CD4-positive, alpha-beta T cell (primary cell): ENCODE measurements at regions not wholly inside any gene's neighbourhood (a gene's known extent, or its start where the extent isn't known, plus 50 kb on each side); places are given as distances from the start of the nearest gene placed in this dataset.
"Not testable (repeated sequence)": the region's sequence is repeated elsewhere in the genome, so short reads cannot be mapped to it uniquely, and the experiment has no call there.

Experiments used
- ATAC-seq: fragments of 200-7000 bp; cut with Tn5 transposase; one replicate; pipeline ENCODE4 v1.10.0; 2022; ENCODE audit warnings: mild to moderate bottlenecking; ENCODE audit not compliant: poor library complexity
- CTCF ChIA-PET: fragments of 350-600 bp; sonication (Branson Sonifier 250); formaldehyde crosslinking; loops from one replicate; lab custom pipeline; 2021; ENCODE audit warnings: antibody characterized with exemption, inconsistent platforms; lab: Charles Lee
- POLR2A ChIA-PET: fragments of 350-600 bp; sonication (Branson Sonifier 250); formaldehyde crosslinking; loops from one replicate; lab custom pipeline; 2021; ENCODE audit warnings: antibody characterized with exemption, inconsistent platforms; lab: Charles Lee
- DNase-seq, 14 experiments: peaks; one replicate each; pipeline ENCODE4 v3.0.0-alpha.2; 2013 to 2020; ENCODE audit warnings: mixed read lengths in 2 of 14
- H3K27ac ChIP-seq, 2 donors: one replicate each; pipeline versions ENCODE4 v1.5.1 to v1.7.0; 2013; ENCODE audit warnings: low read length in 2 of 2, low read depth in 1 of 2, mild to moderate bottlenecking in 1 of 2
- H3K27me3 ChIP-seq, 2 experiments: 1 replicate in 1 of 2; 2 replicates in 1 of 2; pipeline versions ENCODE4 v1.6.1 to v1.7.0; 2013; ENCODE audit warnings: low read length in 2 of 2, control low read depth in 1 of 2, mild to moderate bottlenecking in 1 of 2, moderate library complexity in 1 of 2; ENCODE audit not compliant: insufficient read depth in 2 of 2, control insufficient read depth in 1 of 2
- H3K36me3 ChIP-seq: one replicate; pipeline ENCODE4 v1.6.1; 2013; ENCODE audit warnings: low read length, control low read depth; ENCODE audit not compliant: insufficient read depth
- H3K4me1 ChIP-seq: one replicate; pipeline ENCODE4 v1.6.1; 2013; ENCODE audit warnings: low read length, control low read depth; ENCODE audit not compliant: insufficient read depth
- H3K4me3 ChIP-seq: one replicate; pipeline ENCODE4 v1.5.1; 2013; ENCODE audit warnings: mild to moderate bottlenecking, low read length, moderate library complexity
- H3K9me3 ChIP-seq, 2 experiments: 1 replicate in 1 of 2; 2 replicates in 1 of 2; pipeline versions ENCODE4 v1.6.1 to v1.7.0; 2013; ENCODE audit warnings: low read length in 2 of 2, mild to moderate bottlenecking in 2 of 2, control low read depth in 1 of 2, moderate library complexity in 1 of 2; ENCODE audit not compliant: control insufficient read depth in 1 of 2, insufficient read depth in 1 of 2
- H3K27ac Mint-ChIP-seq: one replicate; pipeline ENCODE4 v1.8.0; 2020; ENCODE audit warnings: mixed read lengths
- H3K27me3 Mint-ChIP-seq: one replicate; pipeline ENCODE4 v1.8.0; 2021; ENCODE audit warnings: mixed read lengths
- H3K36me3 Mint-ChIP-seq: one replicate; pipeline ENCODE4 v1.8.0; 2021; ENCODE audit warnings: low read depth, mixed read lengths
- H3K4me1 Mint-ChIP-seq: one replicate; pipeline ENCODE4 v1.8.0; 2021; ENCODE audit warnings: low read depth, mixed read lengths
- H3K4me3 Mint-ChIP-seq: one replicate; pipeline ENCODE4 v1.8.0; 2020; ENCODE audit warnings: mild to moderate bottlenecking, mixed read lengths
- H3K9me3 Mint-ChIP-seq: one replicate; pipeline ENCODE4 v1.8.0; 2020; ENCODE audit warnings: mixed read lengths
- CTCF ChIP-seq: fragments of 200-600 bp; IDR thresholded peaks from one replicate; pipeline ENCODE4 v1.8.0; 2022; ENCODE audit warnings: antibody characterized with exemption, mild to moderate bottlenecking
- intact Hi-C, 2 experiments: fragments of 100-400 bp; cut with DNase I in 1 of 2; cut with micrococcal nuclease in 1 of 2; formaldehyde crosslinking; loops; one replicate each; pipeline versions ENCODE4 v1.15.1 to v1.9.0; 2023 to 2025; cut with DNase I, micrococcal nuclease

- Histone ChIP-seq H3K4me3 (no peak overlapping the region), H3K4me1 (no peaks in the 10 kb centered on the region), H3K27me3 (no peaks in the 10 kb centered on the region), H3K27ac (no peak overlapping the region), H3K36me3 (no peaks in the 10 kb centered on the region), H3K9me3 (no peaks in the 10 kb centered on the region)
- POLR2A ChIA-PET, result no interaction called here
- no peaks in the 10 kb centered on the region for H3K27me3 Mint-ChIP-seq
- no peak overlapping the region for H3K27ac Mint-ChIP-seq
- H3K36me3 Mint-ChIP-seq, result no peaks in the 10 kb centered on the region
- no peak for DNase-seq
- H3K4me1 Mint-ChIP-seq, result no peaks in the 10 kb centered on the region
- ATAC-seq, result no peak
- peaks cover 5% of the 10 kb centered on the region for H3K9me3 Mint-ChIP-seq
- CTCF ChIA-PET, result no interaction called here
- H3K4me3 Mint-ChIP-seq, result no peak overlapping the region
- TF ChIP-seq CTCF, result no peak
- intact Hi-C loops, result no loop called here
Observed at GRCh38 chr18:68164909-68165308, 550.0 kb downstream of the TMX3 start.

GRCh38 chr18:68153821-68154220 lies 561.1 kb downstream of the TMX3 start:
- H3K27ac ChIP-seq, H3K27me3 Mint-ChIP-seq, CTCF ChIA-PET, H3K9me3 Mint-ChIP-seq, H3K9me3 ChIP-seq, H3K27ac Mint-ChIP-seq, H3K4me1 Mint-ChIP-seq, ATAC-seq, DNase-seq, H3K27me3 ChIP-seq, H3K4me3 ChIP-seq, POLR2A ChIA-PET, intact Hi-C loops, H3K36me3 ChIP-seq, H3K36me3 Mint-ChIP-seq, H3K4me1 ChIP-seq, H3K4me3 Mint-ChIP-seq: not testable (repeated sequence)

GRCh38 chr18:68152770-68153169 lies 562.1 kb downstream of the TMX3 start:
- ChIA-PET CTCF (no interaction called here), POLR2A (no interaction called here)
- no peak overlapping the region for H3K4me3 ChIP-seq
- Mint-ChIP-seq H3K27ac (no peak overlapping the region), H3K4me3 (no peak overlapping the region), H3K9me3 (peaks cover 5% of the 10 kb centered on the region), H3K4me1 (no peaks in the 10 kb centered on the region), H3K27me3 (no peaks in the 10 kb centered on the region), H3K36me3 (no peaks in the 10 kb centered on the region)
- no peaks in the 10 kb centered on the region for H3K4me1 ChIP-seq
- DNase-seq (no peak), ATAC-seq (no peak)
- H3K27ac ChIP-seq, result no peak overlapping the region
- H3K36me3 ChIP-seq, result no peaks in the 10 kb centered on the region
- H3K9me3 ChIP-seq, result peaks cover 0 to 4% of the 10 kb centered on the region in 2 experiments
- intact Hi-C loops, result no loop called here
- no peak for TF ChIP-seq CTCF
- H3K27me3 ChIP-seq, result no peaks in the 10 kb centered on the region

GRCh38 chr18:68150961-68151360 lies 563.9 kb downstream of the TMX3 start:
- H3K36me3 ChIP-seq, result no peaks in the 10 kb centered on the region
- no peaks in the 10 kb centered on the region for H3K27me3 ChIP-seq
- ATAC-seq (no peak), DNase-seq (no peak)
- H3K4me3 ChIP-seq, result no peak overlapping the region
- H3K36me3 Mint-ChIP-seq, result no peaks in the 10 kb centered on the region
- TF ChIP-seq CTCF, result no peak
- H3K9me3 ChIP-seq, result peaks cover 0 to 4% of the 10 kb centered on the region in 2 experiments
- no peak overlapping the region for H3K27ac ChIP-seq
- H3K4me1 Mint-ChIP-seq, result no peaks in the 10 kb centered on the region
- H3K9me3 Mint-ChIP-seq, result peaks cover 5% of the 10 kb centered on the region
- intact Hi-C loops, result no loop called here
- CTCF ChIA-PET, result no interaction called here
- H3K4me3 Mint-ChIP-seq, result no peak overlapping the region
- no peaks in the 10 kb centered on the region for H3K27me3 Mint-ChIP-seq
- H3K4me1 ChIP-seq, result no peaks in the 10 kb centered on the region
- H3K27ac Mint-ChIP-seq, result no peak overlapping the region
- POLR2A ChIA-PET, result no interaction called here
